ENCODE measurements at regions not wholly inside any gene's neighbourhood (a gene's known extent, or its start where the extent isn't known, plus 50 kb on each side); places are given as distances from the start of the nearest gene placed in this dataset.

GRCh38 chr6:797479-798077 lies 104.6 kb upstream of the EXOC2 start:
- TF ChIP-seq POLR2A (IDR thresholded peaks at IDR 0.05; ENCODE audit: low read depth, low read length) (no peak), POLR2AphosphoS5 (IDR thresholded peaks at IDR 0.05; ENCODE audit: low read depth, low read length) (no peak)
